ENCODE measurements at regions not wholly inside any gene's neighbourhood (a gene's known extent, or its start where the extent isn't known, plus 50 kb on each side); places are given as distances from the start of the nearest gene placed in this dataset.

- DNase-seq: no peak
Observed at GRCh38 chr9:16206518-16206917, 653.7 kb downstream of the CCDC171 start.

GRCh38 chr9:16207161-16207560 is 654.3 kb downstream of the CCDC171 start:
- DNase-seq: no peak

GRCh38 chr9:16210440-16210839 is 657.6 kb downstream of the CCDC171 start:
- no peak for DNase-seq

GRCh38 chr9:16211946-16212345 is 658.5 kb downstream of the BNC2 start:
- DNase-seq: no peak

GRCh38 chr9:16213781-16214515 is 656.5 kb downstream of the BNC2 start:
- DNase-seq: no peak

GRCh38 chr9:16214677-16215352 is 655.7 kb downstream of the BNC2 start:
- no peak for DNase-seq

GRCh38 chr9:16215353-16215680 is 655.2 kb downstream of the BNC2 start:
- DNase-seq: no peak

GRCh38 chr9:16217943-16218701 is 652.3 kb downstream of the BNC2 start:
- no peak for DNase-seq

GRCh38 chr9:16221366-16221765 is 649.1 kb downstream of the BNC2 start:
- no peak for DNase-seq

GRCh38 chr9:16221822-16222547 is 648.5 kb downstream of the BNC2 start:
- no peak for DNase-seq

GRCh38 chr9:16223074-16223871 is 647.2 kb downstream of the BNC2 start:
- DNase-seq: no peak

- no peak for DNase-seq
Observed at GRCh38 chr9:16230731-16231130, 639.7 kb downstream of the BNC2 start.

GRCh38 chr9:16236311-16236710 is 634.2 kb downstream of the BNC2 start:
- no peak for DNase-seq

GRCh38 chr9:16236882-16237281 is 633.6 kb downstream of the BNC2 start:
- DNase-seq: no peak

- no peak for DNase-seq
Observed at GRCh38 chr9:16238623-16239138, 631.8 kb downstream of the BNC2 start.

- no peak for DNase-seq
Observed at GRCh38 chr9:16241231-16241630, 629.2 kb downstream of the BNC2 start.

- no peak for DNase-seq
Observed at GRCh38 chr9:16243798-16244197, 626.7 kb downstream of the BNC2 start.

- DNase-seq: no peak
Observed at GRCh38 chr9:16245756-16246440, 624.6 kb downstream of the BNC2 start.

GRCh38 chr9:16246785-16247184 is 623.7 kb downstream of the BNC2 start:
- no peak for DNase-seq

- no peak for DNase-seq
Observed at GRCh38 chr9:16247188-16247875, 623.1 kb downstream of the BNC2 start.

- DNase-seq: no peak
Observed at GRCh38 chr9:16248822-16249221, 621.6 kb downstream of the BNC2 start.

Measured in activated effector memory CD4-positive, alpha-beta T cell treated with anti-CD3 and anti-CD28 coated beads, Interleukin-2, amount 50 U/mL, for 16 hours (primary cell).